ENCODE measurements at regions not wholly inside any gene's neighbourhood (a gene's known extent, or its start where the extent isn't known, plus 50 kb on each side); places are given as distances from the start of the nearest gene placed in this dataset.

DNA sequence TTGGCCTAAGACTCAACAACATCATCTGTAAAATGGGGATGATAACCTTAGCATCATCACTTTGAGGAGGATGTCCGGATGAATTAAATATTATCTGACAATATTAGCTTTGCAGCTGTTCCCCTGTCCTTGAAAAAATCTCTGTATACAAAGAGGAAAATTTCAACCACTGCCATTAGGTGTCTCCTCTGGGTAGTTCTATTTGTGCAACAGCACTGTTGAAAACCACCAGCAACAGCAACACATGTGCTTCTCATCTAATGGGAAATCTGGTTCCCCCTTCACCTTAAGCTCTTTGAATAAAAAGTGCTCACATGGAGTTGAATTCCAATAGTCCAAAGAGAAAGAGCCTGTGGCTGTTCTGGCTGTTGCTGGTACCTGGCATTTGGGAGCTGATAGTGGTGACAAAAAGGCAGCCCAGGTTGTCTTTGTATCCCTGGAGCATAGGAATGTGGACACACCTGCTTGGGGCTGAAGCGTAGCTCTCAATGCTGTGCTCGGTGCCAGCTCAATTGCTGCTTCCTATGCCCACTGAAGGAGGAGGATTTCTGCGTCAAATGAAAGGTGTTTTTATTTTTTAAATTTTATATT lies 322.1 kb upstream of the MSX2 start:
- TF ChIP-seq, protein P1, sequence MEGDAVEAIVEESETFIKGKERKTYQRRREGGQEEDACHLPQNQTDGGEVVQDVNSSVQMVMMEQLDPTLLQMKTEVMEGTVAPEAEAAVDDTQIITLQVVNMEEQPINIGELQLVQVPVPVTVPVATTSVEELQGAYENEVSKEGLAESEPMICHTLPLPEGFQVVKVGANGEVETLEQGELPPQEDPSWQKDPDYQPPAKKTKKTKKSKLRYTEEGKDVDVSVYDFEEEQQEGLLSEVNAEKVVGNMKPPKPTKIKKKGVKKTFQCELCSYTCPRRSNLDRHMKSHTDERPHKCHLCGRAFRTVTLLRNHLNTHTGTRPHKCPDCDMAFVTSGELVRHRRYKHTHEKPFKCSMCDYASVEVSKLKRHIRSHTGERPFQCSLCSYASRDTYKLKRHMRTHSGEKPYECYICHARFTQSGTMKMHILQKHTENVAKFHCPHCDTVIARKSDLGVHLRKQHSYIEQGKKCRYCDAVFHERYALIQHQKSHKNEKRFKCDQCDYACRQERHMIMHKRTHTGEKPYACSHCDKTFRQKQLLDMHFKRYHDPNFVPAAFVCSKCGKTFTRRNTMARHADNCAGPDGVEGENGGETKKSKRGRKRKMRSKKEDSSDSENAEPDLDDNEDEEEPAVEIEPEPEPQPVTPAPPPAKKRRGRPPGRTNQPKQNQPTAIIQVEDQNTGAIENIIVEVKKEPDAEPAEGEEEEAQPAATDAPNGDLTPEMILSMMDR (conservative IDR thresholded peaks at IDR 0.05; ENCODE audit: control insufficient read depth, insufficient read depth, low read depth, low read length): no peak
- H3K4me3 ChIP-seq (ENCODE audit: control insufficient read depth, low read depth, low read length): no peak overlapping the region

DNA sequence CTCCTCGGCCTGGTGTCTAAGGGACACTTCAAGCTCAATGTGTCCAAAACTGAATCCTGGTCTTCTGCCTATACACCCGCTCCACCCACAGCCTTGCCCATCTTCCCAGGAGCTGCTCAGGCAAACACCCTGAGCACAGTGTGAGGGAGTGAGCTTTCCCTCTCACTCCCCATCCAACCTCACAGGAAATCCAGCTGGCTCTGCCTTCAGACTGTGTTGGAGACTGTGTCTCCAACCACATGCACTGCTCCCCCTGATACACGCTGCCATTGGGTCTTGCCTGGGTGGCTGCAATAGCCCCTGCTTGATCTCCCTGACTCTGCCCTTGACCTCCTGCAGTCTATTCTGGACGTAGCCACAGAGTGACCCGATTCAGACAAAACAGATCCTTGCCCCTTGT lies 319.5 kb upstream of the MSX2 start:
- H3K4me3 ChIP-seq (ENCODE audit: control insufficient read depth, low read depth, low read length): no peak overlapping the region
- DNase-seq (ENCODE audit: low read depth): no peak
- TF ChIP-seq, protein P1 (conservative IDR thresholded peaks at IDR 0.05; ENCODE audit: control insufficient read depth, insufficient read depth, low read depth, low read length): no peak

More for the DNA sequence above, 322.1 kb upstream of the MSX2 start:
- DNase-seq (ENCODE audit: low read depth): no peak

DNA sequence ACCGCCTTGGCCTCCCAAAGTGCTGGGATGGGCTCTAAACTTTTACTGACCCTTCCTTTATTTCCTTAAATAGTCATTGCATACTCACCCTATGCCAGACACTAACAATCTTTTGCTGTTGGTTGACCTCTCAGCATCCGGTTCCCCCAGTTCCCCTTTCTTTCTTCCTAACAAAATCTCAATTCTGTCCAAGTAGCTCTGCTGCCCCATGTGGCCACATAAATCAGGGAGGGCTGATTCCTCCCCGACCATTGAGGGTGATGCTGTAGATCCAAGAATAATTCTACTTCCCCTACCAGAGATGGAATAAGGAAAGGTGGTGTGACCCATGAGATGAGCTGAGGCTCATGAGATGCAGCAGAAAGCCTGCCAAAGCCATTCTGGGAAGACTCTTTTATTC lies 315.3 kb upstream of the MSX2 start:
- no peak for DNase-seq (ENCODE audit: low read depth)
- no peak overlapping the region for H3K4me3 ChIP-seq (ENCODE audit: control insufficient read depth, low read depth, low read length)
- TF ChIP-seq, protein P1 (conservative IDR thresholded peaks at IDR 0.05; ENCODE audit: control insufficient read depth, insufficient read depth, low read depth, low read length): no peak

DNA sequence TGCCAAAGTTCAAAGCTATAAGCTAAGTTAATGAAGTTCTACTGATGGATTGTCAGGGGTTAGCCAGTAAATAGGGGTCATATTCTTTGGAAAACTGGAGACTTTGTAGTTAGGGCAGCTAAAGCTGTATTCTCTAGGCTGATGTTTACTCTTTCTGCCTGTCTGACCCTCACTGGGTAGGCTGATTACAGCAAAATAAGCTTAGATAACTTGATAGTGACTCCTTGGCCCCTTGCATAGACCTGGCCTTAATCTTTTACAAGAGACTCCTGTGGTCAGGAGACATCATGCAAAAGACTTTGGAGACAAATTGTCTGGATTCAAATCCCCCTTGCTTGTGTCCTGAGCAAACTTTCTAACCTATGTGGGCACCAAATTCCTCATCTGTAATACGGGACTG lies 314.4 kb upstream of the MSX2 start:
- TF ChIP-seq, protein P1 (conservative IDR thresholded peaks at IDR 0.05; ENCODE audit: control insufficient read depth, insufficient read depth, low read depth, low read length): no peak
- no peak overlapping the region for H3K4me3 ChIP-seq (ENCODE audit: control insufficient read depth, low read depth, low read length)
- DNase-seq (ENCODE audit: low read depth): no peak

DNA sequence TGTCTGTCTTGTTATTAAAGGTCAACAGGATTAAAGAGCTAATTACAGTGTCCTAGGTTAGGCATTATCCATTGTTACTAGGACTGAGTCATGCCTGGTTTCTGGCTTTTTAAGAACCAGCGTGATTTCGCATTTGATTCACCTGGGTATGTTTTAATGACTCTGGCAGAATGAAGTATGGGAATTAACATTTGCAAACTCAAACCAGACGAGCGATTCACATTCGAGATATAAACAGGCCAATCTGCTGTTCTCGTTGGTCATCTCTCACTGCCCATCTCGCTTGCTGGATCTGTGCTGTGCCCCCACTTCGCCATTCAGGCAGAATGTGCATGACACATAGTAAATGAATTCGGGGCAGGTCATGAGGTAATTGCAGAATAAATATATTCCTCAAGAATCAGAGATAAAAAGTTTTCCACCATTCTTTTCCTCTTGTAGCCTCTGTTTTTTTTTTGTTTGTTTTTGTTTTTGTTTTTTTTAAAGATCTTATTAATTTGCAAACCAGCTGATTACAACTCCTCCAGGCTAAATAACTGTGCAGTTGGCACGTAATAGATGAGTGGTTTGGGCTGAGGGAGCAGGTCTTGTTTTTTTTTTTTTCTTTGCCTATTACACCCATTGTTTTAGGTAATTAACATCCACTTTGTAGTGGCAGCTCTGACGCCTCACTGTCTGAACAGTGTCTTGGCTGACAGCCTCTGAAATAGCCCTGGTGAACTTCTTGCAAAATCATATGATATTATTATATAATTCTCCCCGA lies 313.5 kb upstream of the MSX2 start:
- no peak overlapping the region for H3K4me3 ChIP-seq (ENCODE audit: control insufficient read depth, low read depth, low read length)
- no peak for DNase-seq (ENCODE audit: low read depth)
- TF ChIP-seq, protein P1 (conservative IDR thresholded peaks at IDR 0.05; ENCODE audit: control insufficient read depth, insufficient read depth, low read depth, low read length): no peak

DNA sequence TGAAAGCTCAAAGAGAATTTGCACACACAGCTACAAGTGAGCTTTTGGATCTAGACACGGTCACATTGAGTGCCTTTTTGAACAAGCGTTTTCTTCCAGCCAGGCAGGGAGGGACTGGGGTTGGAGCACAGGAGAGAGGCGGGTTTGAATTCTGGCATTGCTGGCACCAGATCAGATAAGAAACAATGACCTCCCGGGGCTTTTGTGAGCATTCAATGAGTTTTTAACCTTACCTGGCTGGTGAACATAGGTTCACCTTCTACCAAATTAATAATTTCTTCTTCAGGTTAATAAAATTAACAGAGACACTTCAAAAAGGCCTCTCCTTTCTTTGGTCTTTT lies 312.9 kb upstream of the MSX2 start:
- TF ChIP-seq, protein P1 (conservative IDR thresholded peaks at IDR 0.05; ENCODE audit: control insufficient read depth, insufficient read depth, low read depth, low read length): no peak
- no peak overlapping the region for H3K4me3 ChIP-seq (ENCODE audit: control insufficient read depth, low read depth, low read length)
- no peak for DNase-seq (ENCODE audit: low read depth)

Measured in fibroblast of mammary gland (primary cell).